HepG2 (cell line): ENCODE measurements at regions not wholly inside any gene's neighbourhood (a gene's known extent, or its start where the extent isn't known, plus 50 kb on each side); places are given as distances from the start of the nearest gene placed in this dataset.

ENCODE experiments used
- ATAC-seq: fragments of 200-7000 bp; cut with Tn5 transposase; 3 replicates; pipeline ENCODE4 v1.9.1; 2020; ENCODE audit warnings: mild to moderate bottlenecking, moderate library complexity
- BruUV-seq: library from RNA; stranded (reverse); fragments of 400-500 nt; replicated peaks from 2 replicates; lab custom pipeline; 2021; lab: Mats Ljungman, UMichigan
- CTCF ChIA-PET: fragments of 300-600 bp; formaldehyde crosslinking; extraction: SDS; loops from one replicate; lab custom pipeline; 2021; ENCODE audit warnings: low total read pairs, inconsistent platforms, low intra/inter-chr PET ratio; lab: Yijun Ruan, JAX
- POLR2A ChIA-PET: fragments of 350-600 bp; sonication (Branson Sonifier 250); formaldehyde crosslinking; loops from one replicate; lab custom pipeline; 2020; ENCODE audit warnings: antibody characterized with exemption, inconsistent platforms; lab: Yijun Ruan, JAX
- DNase-seq: peaks from one replicate; pipeline ENCODE4 v3.0.0-alpha.2; 2015; ENCODE audit warnings: low spot score
- FAIRE-seq: peaks from 3 replicates; lab custom pipeline; 2011; peaks lifted over from hg19 to GRCh38; lab: Jason Lieb, UNC
- H2AFZ ChIP-seq: one replicate; pipeline ENCODE4 v1.6.1; 2011; ENCODE audit warnings: low read length, inconsistent platforms
- H3K27ac ChIP-seq: fragments of 300-600 bp; 3 replicates; pipeline ENCODE4 v1.8.0; 2011; ENCODE audit warnings: mixed run types, mild to moderate bottlenecking, mixed read lengths, low read length, inconsistent platforms; ENCODE audit not compliant: insufficient read depth; ENCODE audit errors: extremely low read length
- H3K27me3 ChIP-seq, 2 experiments: fragments of 200-600 bp in 1 of 2; 2 replicates in 1 of 2; 3 replicates in 1 of 2; pipeline versions ENCODE4 v1.6.0 to v1.8.0; 2011; ENCODE audit warnings: low read length in 2 of 2, mild to moderate bottlenecking in 2 of 2, moderate library complexity in 2 of 2, inconsistent platforms in 1 of 2; ENCODE audit not compliant: insufficient read depth in 2 of 2, control insufficient read depth in 1 of 2
- H3K36me3 ChIP-seq, 2 experiments: fragments of 200-600 bp in 1 of 2; replicated peaks in 1 of 2; 2 replicates in 1 of 2; 3 replicates in 1 of 2; pipeline versions ENCODE4 v1.5.1 to v1.8.0; 2011; ENCODE audit warnings: low read length in 2 of 2, inconsistent platforms in 1 of 2; ENCODE audit not compliant: insufficient read depth in 2 of 2, control insufficient read depth in 1 of 2
- H3K4me1 ChIP-seq: 2 replicates; pipeline ENCODE4 v1.5.1; 2012; ENCODE audit warnings: low read length, inconsistent platforms; ENCODE audit not compliant: insufficient read depth
- H3K4me2 ChIP-seq: 2 replicates; pipeline ENCODE4 v1.6.0; 2011; ENCODE audit warnings: low read depth, low read length, inconsistent platforms
- H3K4me3 ChIP-seq, 3 experiments: fragments of 200-600 bp in 1 of 3; sonication (generic), shearing (Covaris generic) in 1 of 3; replicated peaks in 1 of 3; 2 replicates each; pipeline ENCODE4 v1.5.1; 2011 to 2016; ENCODE audit warnings: low read length in 3 of 3, inconsistent platforms in 2 of 3, low read depth in 2 of 3, mild to moderate bottlenecking in 2 of 3, control low read depth in 1 of 3, mixed read lengths in 1 of 3; ENCODE audit not compliant: insufficient read depth in 1 of 3
- H3K79me2 ChIP-seq: one replicate; pipeline ENCODE4 v1.6.1; 2011; ENCODE audit warnings: low read length, inconsistent platforms; ENCODE audit not compliant: insufficient read depth
- H3K9ac ChIP-seq: 2 replicates; pipeline ENCODE4 v1.6.0; 2011; ENCODE audit warnings: mild to moderate bottlenecking, low read depth, low read length, inconsistent platforms; ENCODE audit not compliant: insufficient read depth
- H3K9me3 ChIP-seq: 2 replicates; pipeline ENCODE4 v1.5.1; 2012; ENCODE audit warnings: mild to moderate bottlenecking, low read length
- H4K20me1 ChIP-seq: 2 replicates; pipeline ENCODE4 v1.6.0; 2011; ENCODE audit warnings: inconsistent platforms, mild to moderate bottlenecking, low read length, moderate library complexity; ENCODE audit not compliant: insufficient read depth
- CC2D1A ChIP-seq: sonication (generic); formaldehyde crosslinking; IDR thresholded peaks from 2 replicates; pipeline ENCODE4 v1.8.1; 2023; ENCODE audit warnings: mild to moderate bottlenecking, missing genetic modification reagents
- CENPT ChIP-seq: sonication (generic); formaldehyde crosslinking; IDR thresholded peaks from 2 replicates; pipeline ENCODE4 v1.8.0; 2022; ENCODE audit warnings: low read depth, mild to moderate bottlenecking, moderate library complexity, missing genetic modification reagents
- JDP2 ChIP-seq: sonication (generic); formaldehyde crosslinking; IDR thresholded peaks from 2 replicates; pipeline ENCODE4 v1.8.1; 2022; ENCODE audit warnings: missing genetic modification reagents, borderline replicate concordance
- PTBP1 ChIP-seq: fragments of 200-400 bp; formaldehyde crosslinking; IDR thresholded peaks from 2 replicates; pipeline ENCODE4 v1.6.1; 2018; ENCODE audit warnings: low read length, low read depth; ENCODE audit not compliant: poor library complexity, severe bottlenecking
- RBFOX2 ChIP-seq: fragments of 200-400 bp; formaldehyde crosslinking; IDR thresholded peaks from 2 replicates; pipeline ENCODE4 v1.6.1; 2017; ENCODE audit warnings: low read depth, mild to moderate bottlenecking, low read length
- SAP130 ChIP-seq: IDR thresholded peaks from 2 replicates; pipeline ENCODE4 v1.6.1; 2016; ENCODE audit warnings: low read depth
- ZBTB7A ChIP-seq: sonication (generic); formaldehyde crosslinking; IDR thresholded peaks from 2 replicates; pipeline ENCODE4 v1.8.0; 2022; ENCODE audit warnings: mild to moderate bottlenecking, missing genetic modification reagents
- ZNF556 ChIP-seq: sonication (generic); formaldehyde crosslinking; IDR thresholded peaks from 2 replicates; pipeline ENCODE4 v1.4.0; 2020; ENCODE audit warnings: mild to moderate bottlenecking, missing genetic modification reagents, borderline replicate concordance
- WGBS: methylation state at CpG from one replicate; pipeline ENCODE4 v1.1.6; 2017; ENCODE audit warnings: low lambda C conversion rate; 5-methylcytosine and 5-hydroxymethylcytosine counted together
- in situ Hi-C: cut with HindIII; loops from 2 replicates; pipeline ENCODE4 v1.10.0; 2017; ENCODE audit warnings: low pct_unique_long_range_greater_than_20kb; ENCODE audit not compliant: extremely low pct_ligation_motif_present
- intact Hi-C: fragments of 100-400 bp; cut with micrococcal nuclease; formaldehyde crosslinking; loops from one replicate; pipeline ENCODE4 v1.10.0; 2022; ENCODE audit not compliant: unreplicated experiment
- TF ChIP-seq, protein P1 (sequence below): IDR thresholded peaks from 2 replicates; pipeline ENCODE4 v1.6.1; 2016; ENCODE audit warnings: low read depth, missing genetic modification reagents, missing compliant biosample characterization

DNA sequence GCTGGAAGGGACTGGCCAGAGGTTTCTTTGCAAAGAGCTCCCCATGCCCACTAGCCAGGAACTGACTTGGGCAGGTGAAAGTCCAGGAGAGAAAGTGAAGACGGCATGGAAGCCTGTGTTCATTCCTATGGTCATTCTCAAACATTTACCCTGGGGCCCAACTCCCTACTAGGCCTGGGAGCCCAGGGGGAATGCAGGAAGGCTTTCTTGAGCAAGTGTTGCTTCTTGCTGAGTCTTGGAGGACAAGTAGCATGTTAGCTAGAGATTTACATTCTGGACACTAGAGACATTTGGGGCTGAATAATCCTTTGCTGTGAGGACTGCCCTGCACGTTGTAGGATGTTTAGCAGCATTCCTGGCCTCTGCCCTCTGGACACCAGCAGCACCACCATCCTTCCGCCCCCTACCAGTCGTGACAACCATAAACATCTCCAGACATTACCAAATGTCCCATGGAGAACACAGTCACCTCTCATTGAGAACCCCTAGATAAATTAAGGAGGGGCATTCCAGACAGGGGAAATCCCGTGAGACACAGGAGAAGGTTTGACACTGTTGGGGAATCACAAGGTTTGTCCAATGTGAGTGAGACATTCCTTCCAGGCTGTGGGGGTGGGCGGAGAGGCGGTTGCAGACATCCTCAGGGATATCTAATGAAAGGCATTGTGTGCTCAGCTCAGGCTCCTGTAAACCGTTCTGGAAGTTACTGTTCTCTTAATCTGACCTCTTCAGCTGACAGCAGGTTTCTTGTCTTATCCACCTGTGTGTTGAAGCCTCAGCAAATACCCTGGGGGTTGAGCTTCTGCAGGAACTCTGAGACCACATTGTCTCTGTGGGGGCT is 236.2 kb downstream of the TLE3 start:
- Histone ChIP-seq H2AFZ (no peak overlapping the region), H3K4me3 (no peak overlapping the region), H3K27ac (no peak overlapping the region), H3K9ac (no peak overlapping the region), H3K79me2 (no peaks in the 10 kb centered on the region), H3K4me2 (no peak overlapping the region), H3K9me3 (no peaks in the 10 kb centered on the region), H3K27me3 (peaks cover 4 to 26% of the 10 kb centered on the region in 2 experiments; a peak in 3 of 5 replicates), H3K4me1 (no peaks in the 10 kb centered on the region), H3K36me3 (no peaks in the 10 kb centered on the region), H4K20me1 (no peaks in the 10 kb centered on the region)
- TF ChIP-seq PTBP1 (no peak), SAP130 (CRISPR knock-in tag) (no peak), ZBTB7A (CRISPR knock-in tag) (no peak), ZNF556 (CRISPR knock-in tag) (no peak)
- in situ Hi-C loops (no loop called here), intact Hi-C loops (no loop called here)
- DNase-seq: no peak
- 48% methylated on average over 8 of the region's 8 CpGs for WGBS
- no TSS peak for BruUV-seq
- ChIA-PET POLR2A (no interaction called here), CTCF (no interaction called here)
- no peak for ATAC-seq
- FAIRE-seq: no peak

- no peaks in the 10 kb centered on the region for H3K4me1 ChIP-seq
- DNase-seq (no peak), FAIRE-seq (no peak), ATAC-seq (no peak)
- H3K79me2 ChIP-seq: no peaks in the 10 kb centered on the region
- in situ Hi-C loops (no loop called here), intact Hi-C loops (no loop called here)
- H3K27me3 ChIP-seq: peaks cover 4 to 23% of the 10 kb centered on the region in 2 experiments; a peak in 3 of 5 replicates
- no TSS peak for BruUV-seq
- 33% methylated on average over 4 of the region's 4 CpGs for WGBS
- no peak overlapping the region for H3K4me3 ChIP-seq
- no peak overlapping the region for H3K27ac ChIP-seq
- H2AFZ ChIP-seq: no peak overlapping the region
- H3K36me3 ChIP-seq: no peaks in the 10 kb centered on the region
- H3K9me3 ChIP-seq: no peaks in the 10 kb centered on the region
- no peaks in the 10 kb centered on the region for H4K20me1 ChIP-seq
- CTCF ChIA-PET: no interaction called here
- no peak overlapping the region for H3K4me2 ChIP-seq
- H3K9ac ChIP-seq: no peak overlapping the region
- POLR2A ChIA-PET: no interaction called here
- TF ChIP-seq ZNF556 (CRISPR knock-in tag): no peak
- no peak for TF ChIP-seq CENPT (CRISPR knock-in tag)
- TF ChIP-seq, protein P1, sequence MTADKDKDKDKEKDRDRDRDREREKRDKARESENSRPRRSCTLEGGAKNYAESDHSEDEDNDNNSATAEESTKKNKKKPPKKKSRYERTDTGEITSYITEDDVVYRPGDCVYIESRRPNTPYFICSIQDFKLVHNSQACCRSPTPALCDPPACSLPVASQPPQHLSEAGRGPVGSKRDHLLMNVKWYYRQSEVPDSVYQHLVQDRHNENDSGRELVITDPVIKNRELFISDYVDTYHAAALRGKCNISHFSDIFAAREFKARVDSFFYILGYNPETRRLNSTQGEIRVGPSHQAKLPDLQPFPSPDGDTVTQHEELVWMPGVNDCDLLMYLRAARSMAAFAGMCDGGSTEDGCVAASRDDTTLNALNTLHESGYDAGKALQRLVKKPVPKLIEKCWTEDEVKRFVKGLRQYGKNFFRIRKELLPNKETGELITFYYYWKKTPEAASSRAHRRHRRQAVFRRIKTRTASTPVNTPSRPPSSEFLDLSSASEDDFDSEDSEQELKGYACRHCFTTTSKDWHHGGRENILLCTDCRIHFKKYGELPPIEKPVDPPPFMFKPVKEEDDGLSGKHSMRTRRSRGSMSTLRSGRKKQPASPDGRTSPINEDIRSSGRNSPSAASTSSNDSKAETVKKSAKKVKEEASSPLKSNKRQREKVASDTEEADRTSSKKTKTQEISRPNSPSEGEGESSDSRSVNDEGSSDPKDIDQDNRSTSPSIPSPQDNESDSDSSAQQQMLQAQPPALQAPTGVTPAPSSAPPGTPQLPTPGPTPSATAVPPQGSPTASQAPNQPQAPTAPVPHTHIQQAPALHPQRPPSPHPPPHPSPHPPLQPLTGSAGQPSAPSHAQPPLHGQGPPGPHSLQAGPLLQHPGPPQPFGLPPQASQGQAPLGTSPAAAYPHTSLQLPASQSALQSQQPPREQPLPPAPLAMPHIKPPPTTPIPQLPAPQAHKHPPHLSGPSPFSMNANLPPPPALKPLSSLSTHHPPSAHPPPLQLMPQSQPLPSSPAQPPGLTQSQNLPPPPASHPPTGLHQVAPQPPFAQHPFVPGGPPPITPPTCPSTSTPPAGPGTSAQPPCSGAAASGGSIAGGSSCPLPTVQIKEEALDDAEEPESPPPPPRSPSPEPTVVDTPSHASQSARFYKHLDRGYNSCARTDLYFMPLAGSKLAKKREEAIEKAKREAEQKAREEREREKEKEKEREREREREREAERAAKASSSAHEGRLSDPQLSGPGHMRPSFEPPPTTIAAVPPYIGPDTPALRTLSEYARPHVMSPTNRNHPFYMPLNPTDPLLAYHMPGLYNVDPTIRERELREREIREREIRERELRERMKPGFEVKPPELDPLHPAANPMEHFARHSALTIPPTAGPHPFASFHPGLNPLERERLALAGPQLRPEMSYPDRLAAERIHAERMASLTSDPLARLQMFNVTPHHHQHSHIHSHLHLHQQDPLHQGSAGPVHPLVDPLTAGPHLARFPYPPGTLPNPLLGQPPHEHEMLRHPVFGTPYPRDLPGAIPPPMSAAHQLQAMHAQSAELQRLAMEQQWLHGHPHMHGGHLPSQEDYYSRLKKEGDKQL (CRISPR knock-in tag): no peak
- TF ChIP-seq RBFOX2: no peak
- TF ChIP-seq JDP2: no peak
- TF ChIP-seq CC2D1A (CRISPR knock-in tag): no peak
Observed at GRCh38 chr15:69862540-69862939, 235.2 kb downstream of the TLE3 start.
